DND-41 (cell line): ENCODE measurements at regions not wholly inside any gene's neighbourhood (a gene's known extent, or its start where the extent isn't known, plus 50 kb on each side); places are given as distances from the start of the nearest gene placed in this dataset.

ENCODE experiments used
- ATAC-seq: fragments of 200-7000 bp; cut with Tn5 transposase; 3 replicates; pipeline ENCODE4 v1.9.1; 2021; ENCODE audit warnings: low read depth; ENCODE audit not compliant: insufficient read depth
- DNase-seq: peaks from one replicate; pipeline ENCODE4 v3.0.0-alpha.2; 2020
- H2AFZ ChIP-seq: 2 replicates; pipeline ENCODE4 v1.6.0; 2012; ENCODE audit warnings: low read depth, low read length
- H3K27ac ChIP-seq: 2 replicates; pipeline ENCODE4 v1.5.1; 2012; ENCODE audit warnings: low read length, inconsistent platforms
- H3K27me3 ChIP-seq: fragments of 200-600 bp; sonication (generic); 2 replicates; pipeline ENCODE4 v1.6.0; 2012; ENCODE audit warnings: low read length, mild to moderate bottlenecking, inconsistent platforms; ENCODE audit not compliant: insufficient read depth, poor library complexity
- H3K36me3 ChIP-seq: 2 replicates; pipeline ENCODE4 v1.5.1; 2012; ENCODE audit warnings: low read length, inconsistent platforms; ENCODE audit not compliant: insufficient read depth
- H3K4me1 ChIP-seq: 2 replicates; pipeline ENCODE4 v1.5.1; 2012; ENCODE audit warnings: mild to moderate bottlenecking, low read length; ENCODE audit not compliant: insufficient read depth
- H3K4me2 ChIP-seq: 2 replicates; pipeline ENCODE4 v1.6.0; 2012; ENCODE audit warnings: mild to moderate bottlenecking, moderate library complexity, low read length, inconsistent platforms; ENCODE audit not compliant: insufficient read depth
- H3K4me3 ChIP-seq, 2 experiments: fragments of 200-600 bp in 1 of 2; shearing (Covaris generic) in 1 of 2; 2 replicates each; pipeline ENCODE4 v1.5.1; 2012 to 2016; ENCODE audit warnings: inconsistent platforms in 2 of 2, low read length in 2 of 2, mild to moderate bottlenecking in 2 of 2, low read depth in 1 of 2, moderate library complexity in 1 of 2
- H3K79me2 ChIP-seq: 2 replicates; pipeline ENCODE4 v1.6.0; 2012; ENCODE audit warnings: low read length, inconsistent platforms; ENCODE audit not compliant: insufficient read depth
- H3K9ac ChIP-seq: 2 replicates; pipeline ENCODE4 v1.6.0; 2012; ENCODE audit warnings: low read depth, mild to moderate bottlenecking, inconsistent platforms, low read length, moderate library complexity
- H3K9me3 ChIP-seq: 2 replicates; pipeline ENCODE4 v1.5.1; 2012; ENCODE audit warnings: low read length, moderate library complexity, mild to moderate bottlenecking, inconsistent platforms; ENCODE audit not compliant: insufficient read depth, severe bottlenecking
- H4K20me1 ChIP-seq: 2 replicates; pipeline ENCODE4 v1.6.0; 2012; ENCODE audit warnings: low read length; ENCODE audit not compliant: insufficient read depth
- CTCF ChIP-seq: IDR thresholded peaks from 2 replicates; pipeline ENCODE4 v1.5.1; 2012; ENCODE audit warnings: borderline replicate concordance, low read length, moderate library complexity, mild to moderate bottlenecking; ENCODE audit not compliant: poor library complexity, severe bottlenecking; ENCODE audit errors: extremely low read depth
- EZH2 ChIP-seq: IDR thresholded peaks from 3 replicates; pipeline ENCODE4 v1.6.1; 2012; ENCODE audit warnings: borderline replicate concordance, low read depth, mild to moderate bottlenecking, moderate library complexity, low read length, inconsistent platforms; ENCODE audit not compliant: severe bottlenecking

- H4K20me1 ChIP-seq, result no peaks in the 10 kb centered on the region
- ATAC-seq (no peak), DNase-seq (no peak)
Observed at GRCh38 chr17:33522623-33523022, 229.5 kb upstream of the ASIC2 start.

GRCh38 chr17:33523577-33523981, 230.5 kb upstream of the ASIC2 start:
- H3K4me2 ChIP-seq, result no peak overlapping the region
- no peak overlapping the region for H3K4me3 ChIP-seq
- no peak overlapping the region for H2AFZ ChIP-seq
- no peaks in the 10 kb centered on the region for H3K79me2 ChIP-seq
- no peaks in the 10 kb centered on the region for H3K4me1 ChIP-seq
- ATAC-seq, result no peak
- H4K20me1 ChIP-seq, result no peaks in the 10 kb centered on the region
- no peak for TF ChIP-seq CTCF
- no peak for TF ChIP-seq EZH2
- no peaks in the 10 kb centered on the region for H3K9me3 ChIP-seq
- no peaks in the 10 kb centered on the region for H3K36me3 ChIP-seq
- DNase-seq, result no peak
- H3K27me3 ChIP-seq, result no peaks in the 10 kb centered on the region
- no peak overlapping the region for H3K9ac ChIP-seq
- H3K27ac ChIP-seq, result no peak overlapping the region

More at GRCh38 chr17:33522623-33523022, 229.5 kb upstream of the ASIC2 start:
- no peak overlapping the region for H3K27ac ChIP-seq
- no peaks in the 10 kb centered on the region for H3K9me3 ChIP-seq
- H3K4me3 ChIP-seq, result no peak overlapping the region
- no peaks in the 10 kb centered on the region for H3K36me3 ChIP-seq
- H3K4me2 ChIP-seq, result no peak overlapping the region
- H3K79me2 ChIP-seq, result no peaks in the 10 kb centered on the region
- H2AFZ ChIP-seq, result no peak overlapping the region
- H3K4me1 ChIP-seq, result no peaks in the 10 kb centered on the region
- TF ChIP-seq CTCF (no peak), EZH2 (no peak)
- H3K9ac ChIP-seq, result no peak overlapping the region
- H3K27me3 ChIP-seq, result no peaks in the 10 kb centered on the region

- no peaks in the 10 kb centered on the region for H4K20me1 ChIP-seq
Observed at GRCh38 chr17:33525186-33525585, 232.1 kb upstream of the ASIC2 start.

More at GRCh38 chr17:33525186-33525585, 232.1 kb upstream of the ASIC2 start:
- no peaks in the 10 kb centered on the region for H3K9me3 ChIP-seq
- no peaks in the 10 kb centered on the region for H3K27me3 ChIP-seq
- DNase-seq (no peak), ATAC-seq (no peak)
- H3K9ac ChIP-seq, result no peak overlapping the region
- H2AFZ ChIP-seq, result no peak overlapping the region
- H3K36me3 ChIP-seq, result no peaks in the 10 kb centered on the region
- no peaks in the 10 kb centered on the region for H3K79me2 ChIP-seq
- TF ChIP-seq CTCF (no peak), EZH2 (no peak)
- no peak overlapping the region for H3K4me3 ChIP-seq
- no peak overlapping the region for H3K27ac ChIP-seq
- H3K4me1 ChIP-seq, result no peaks in the 10 kb centered on the region
- no peak overlapping the region for H3K4me2 ChIP-seq
